GM18858 (cell line): ENCODE measurements at regions not wholly inside any gene's neighbourhood (a gene's known extent, or its start where the extent isn't known, plus 50 kb on each side); places are given as distances from the start of the nearest gene placed in this dataset.
"Not testable (repeated sequence)": the region's sequence is repeated elsewhere in the genome, so short reads cannot be mapped to it uniquely, and the experiment has no call there.

Experiments used
- ATAC-seq: cut with Tn5 transposase; IDR thresholded peaks from one replicate; pipeline ENCODE4 v1.9.1; 2021; ENCODE audit not compliant: unreplicated experiment

DNA sequence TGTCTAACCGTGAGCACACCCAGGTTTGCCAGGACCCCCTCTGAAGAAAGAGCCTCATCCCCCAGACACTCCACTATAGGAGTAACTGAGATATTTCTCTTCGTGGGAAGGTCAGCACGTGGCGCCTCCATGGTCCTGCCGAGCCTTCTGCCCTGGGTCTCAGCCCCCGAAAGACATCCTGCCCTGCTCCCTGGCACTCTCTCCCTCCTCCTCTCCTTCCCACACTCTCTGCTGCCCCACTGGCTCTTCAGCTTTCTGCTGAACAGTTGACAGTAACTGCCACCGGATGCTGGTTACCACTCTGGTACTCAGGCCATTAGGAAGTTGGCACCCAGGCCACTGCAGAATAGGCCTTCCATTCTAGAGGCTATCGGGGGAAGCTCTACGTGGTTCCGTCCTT is 185.2 kb downstream of the UACA start:
- ATAC-seq = no peak

DNA sequence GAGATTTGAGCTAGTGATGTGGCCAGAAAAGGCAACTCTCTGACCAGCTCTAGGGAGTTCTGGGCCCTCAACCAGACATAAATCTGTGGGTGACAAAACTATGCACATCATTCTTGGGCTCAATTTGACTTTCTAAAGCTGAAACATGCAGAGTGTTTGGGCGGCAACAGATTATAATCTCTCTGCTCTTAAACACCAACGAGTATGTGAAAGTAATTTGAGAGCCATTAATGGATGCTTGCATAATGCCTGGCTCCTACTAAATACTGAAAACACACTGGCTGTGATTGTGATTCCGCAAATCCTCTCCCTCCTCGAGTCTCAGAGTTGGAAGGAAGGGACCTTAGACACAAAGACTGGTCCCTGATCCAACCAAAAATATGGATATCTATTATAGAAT is 186.7 kb downstream of the UACA start:
- no peak for ATAC-seq

GRCh38 chr15:70576276-70576675 is 187.1 kb downstream of the UACA start:
- ATAC-seq = no peak

DNA sequence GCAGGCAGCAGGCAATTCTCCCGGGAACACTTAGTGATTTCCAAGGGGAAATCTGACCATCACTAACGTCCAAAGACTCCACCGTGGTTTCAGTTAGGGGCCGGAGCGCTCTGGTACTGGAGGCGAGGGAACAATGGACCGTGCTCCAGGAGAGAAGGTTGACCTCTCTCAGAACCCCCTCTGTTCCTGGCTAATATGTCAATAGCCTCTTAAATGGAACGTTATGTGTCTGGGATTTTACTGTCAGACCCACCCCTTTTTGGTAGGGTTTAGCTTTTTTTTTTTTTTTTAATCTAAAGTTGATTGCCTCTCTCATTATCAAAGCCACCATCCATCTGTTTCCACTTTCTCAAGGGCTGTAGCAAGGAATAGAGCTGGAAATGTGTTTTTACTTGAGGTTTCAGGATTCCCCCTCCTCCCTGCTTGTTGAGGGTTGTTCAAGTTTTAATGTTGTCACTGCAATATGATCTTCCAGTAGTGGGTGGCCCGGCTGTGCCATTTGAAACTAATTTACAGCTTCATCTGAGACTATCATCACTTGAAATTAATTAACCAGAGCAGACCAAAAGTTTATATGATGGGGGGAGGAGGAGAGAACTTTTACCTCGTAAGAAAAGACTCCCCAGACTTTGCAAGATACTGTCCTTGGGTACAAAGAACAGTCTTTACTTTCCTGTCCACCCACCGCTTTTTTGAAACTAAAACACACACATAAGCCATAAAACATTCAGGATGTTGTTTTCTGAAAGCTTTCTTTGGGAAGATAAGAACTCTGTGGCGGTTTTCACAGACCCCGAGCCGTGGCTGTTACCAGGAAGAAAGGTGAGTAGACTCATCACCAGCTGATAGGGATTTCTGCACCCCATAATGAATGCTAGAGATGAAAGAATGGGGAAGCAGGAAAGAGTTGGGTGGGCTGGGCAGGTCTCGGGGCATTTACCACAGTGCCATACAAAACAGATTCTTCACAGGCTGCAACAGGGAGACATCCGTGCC is 187.8 kb downstream of the UACA start:
- ATAC-seq = no peak

DNA sequence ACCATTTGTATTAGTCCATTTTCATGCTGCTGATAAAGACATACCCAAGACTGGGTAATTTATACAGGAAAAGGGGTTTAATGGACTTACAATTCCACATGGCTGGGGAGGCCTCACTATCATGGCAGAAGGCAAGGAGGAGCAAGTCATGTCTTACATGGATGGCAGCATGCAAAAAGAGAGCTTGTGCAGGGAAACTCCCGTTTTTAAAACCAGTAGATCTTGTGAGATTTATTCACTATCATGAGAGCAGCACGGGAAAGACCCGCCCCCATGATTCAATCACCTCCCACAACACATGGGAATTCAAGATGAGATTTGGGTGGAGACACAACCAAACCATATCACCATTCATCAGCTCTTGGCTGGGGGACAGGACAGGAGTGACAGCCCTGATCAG is 189.0 kb downstream of the UACA start:
- not testable (repeated sequence) for ATAC-seq

DNA sequence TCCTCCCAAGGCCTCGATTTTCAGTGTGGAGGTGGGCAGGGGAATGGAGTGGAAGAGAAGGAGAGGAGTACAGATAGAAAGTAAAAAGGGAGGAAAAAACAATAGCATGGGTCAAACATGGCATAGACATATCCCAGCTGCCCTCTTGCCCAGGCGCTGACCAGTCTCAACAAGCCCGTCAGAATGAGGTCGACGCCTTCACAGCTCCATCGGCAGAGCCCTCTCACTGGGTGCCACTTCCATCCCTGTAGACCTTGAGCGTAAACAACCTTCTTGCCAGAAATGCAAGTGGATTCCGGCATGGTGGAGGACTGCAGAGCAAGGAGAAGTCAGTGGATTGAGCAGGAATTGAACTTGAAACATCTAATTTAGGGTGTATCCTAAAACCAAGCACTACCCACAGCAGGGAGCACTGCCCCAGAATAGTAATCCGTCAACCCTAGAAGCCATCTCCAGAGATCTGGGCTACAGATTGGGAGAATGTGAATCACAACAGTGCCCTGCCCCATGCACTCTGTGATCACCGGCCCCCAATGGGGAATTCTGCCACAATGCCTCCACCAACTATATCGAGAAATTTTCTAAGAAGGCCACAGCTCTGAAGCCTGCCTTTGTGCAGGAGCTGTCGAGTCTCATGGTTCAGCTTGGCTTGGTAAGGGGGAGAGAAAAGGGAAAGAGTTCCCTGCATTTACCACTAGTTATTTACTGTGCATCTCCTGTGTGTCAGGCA is 190.1 kb downstream of the UACA start:
- no peak for ATAC-seq

- ATAC-seq = no peak
Observed at GRCh38 chr15:70569714-70570231, 193.6 kb downstream of the UACA start.

DNA sequence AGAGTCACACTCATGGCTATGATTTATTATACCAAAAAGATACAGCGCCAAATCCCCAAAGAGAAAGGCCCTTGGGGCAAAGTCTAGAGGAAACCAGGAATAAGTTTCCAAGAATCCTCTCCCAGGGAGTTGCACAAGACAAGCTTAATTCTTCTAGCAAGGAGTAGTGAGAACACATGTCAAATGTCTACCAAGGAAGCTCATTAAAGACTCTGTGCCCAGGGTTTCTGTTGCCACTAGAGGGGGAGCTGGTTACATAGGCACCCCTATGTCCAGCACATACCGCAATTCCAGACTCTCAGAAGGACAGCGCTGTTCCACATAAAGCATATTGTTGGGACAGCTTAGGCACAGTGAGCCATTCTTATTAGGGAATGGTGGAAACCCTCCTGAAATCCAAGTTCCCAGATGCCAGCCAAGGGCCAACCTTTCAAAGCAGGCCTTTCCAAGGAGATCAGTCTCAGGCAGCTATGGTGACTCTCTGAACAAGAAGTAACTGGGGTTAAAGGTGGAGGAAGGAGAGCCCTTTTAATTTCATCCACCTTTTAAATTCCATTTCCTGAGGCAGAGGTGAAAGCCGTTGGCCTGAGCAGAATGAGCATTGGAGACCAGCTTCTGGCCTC is 194.2 kb downstream of the UACA start:
- no peak for ATAC-seq

GRCh38 chr15:70566989-70567388 is 196.4 kb downstream of the UACA start:
- ATAC-seq = no peak

DNA sequence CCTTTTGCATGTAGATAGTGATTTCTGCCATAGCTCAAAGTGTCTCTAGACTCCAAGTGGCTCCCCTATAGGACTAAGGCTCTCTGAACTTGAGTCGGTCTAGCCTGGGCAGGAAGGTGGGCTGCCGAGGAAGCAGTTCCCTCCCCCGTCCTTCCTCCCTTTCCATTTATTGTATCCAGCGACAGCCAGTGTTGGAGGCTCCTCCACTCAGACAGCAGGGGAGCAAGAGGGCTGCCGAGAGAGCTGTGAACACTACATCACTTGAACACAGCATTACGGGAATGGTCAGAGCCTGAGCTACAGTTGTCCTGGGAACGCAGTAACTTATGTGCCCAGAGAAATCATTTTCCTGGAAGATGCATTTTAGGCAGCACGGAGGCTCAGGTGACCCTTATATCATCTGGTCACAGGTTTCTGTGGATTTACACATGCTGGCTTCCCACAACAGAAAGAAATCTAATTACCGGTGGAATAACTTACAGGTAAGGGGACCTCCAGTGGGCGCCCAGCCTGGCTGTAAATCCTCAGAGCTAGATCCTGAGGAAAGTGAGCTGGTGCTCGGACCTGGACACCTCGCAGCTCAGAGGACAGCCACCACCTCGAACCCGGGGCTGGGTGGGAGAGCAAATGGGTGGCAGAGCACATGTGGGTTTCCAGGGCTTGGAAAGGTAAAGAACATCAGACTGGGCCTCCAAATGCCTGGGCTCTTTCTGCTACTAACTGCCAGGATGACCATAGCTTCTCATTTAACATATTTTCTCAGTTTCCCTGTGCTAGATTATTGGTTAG is 197.1 kb downstream of the UACA start:
- ATAC-seq = no peak

DNA sequence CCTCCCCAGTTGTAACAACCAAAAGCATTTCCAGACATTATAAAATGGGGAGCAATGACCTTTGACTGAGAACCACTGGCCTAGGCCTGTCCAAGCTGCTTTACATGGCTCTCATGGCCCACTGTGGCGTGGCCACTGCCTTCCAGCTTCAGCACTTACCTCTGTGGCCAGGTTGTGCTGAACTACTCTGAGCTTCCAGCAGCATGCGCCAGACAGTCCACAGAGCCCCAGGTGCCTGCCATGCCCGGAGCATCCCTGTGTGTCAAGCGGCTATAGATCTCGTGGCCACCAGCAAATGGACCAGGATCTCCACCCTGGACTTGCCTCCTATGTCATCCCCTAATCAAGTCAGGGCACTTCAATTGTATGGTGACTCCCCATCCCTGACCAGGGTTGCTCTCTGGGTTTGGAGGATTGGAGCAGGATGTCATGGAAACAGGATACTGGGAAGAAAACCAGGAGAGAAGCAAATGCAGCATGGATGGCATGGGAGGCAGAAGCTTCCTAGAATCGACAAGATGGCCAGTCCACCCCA is 199.7 kb downstream of the UACA start:
- no peak for ATAC-seq

GRCh38 chr15:70562906-70563305 is 200.5 kb downstream of the UACA start:
- ATAC-seq = no peak

DNA sequence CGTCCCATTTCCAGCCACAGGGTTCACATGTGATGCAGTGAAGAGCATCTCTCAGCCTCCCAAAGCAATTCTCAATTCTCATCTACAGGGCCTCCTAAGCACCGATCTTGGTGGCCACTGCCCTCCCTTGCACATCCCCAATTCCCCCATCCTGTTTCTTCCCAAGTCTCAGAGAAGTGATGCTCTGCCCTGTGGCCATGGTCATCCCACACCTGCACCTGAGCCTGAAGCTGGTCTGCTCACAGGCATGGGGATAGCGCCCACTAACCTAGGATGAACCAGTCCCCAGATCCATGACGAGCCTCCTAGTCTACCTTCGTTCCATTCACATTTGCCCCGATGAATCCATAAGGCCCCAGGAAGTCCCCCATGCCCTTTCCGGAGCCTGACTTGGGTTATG is 201.5 kb downstream of the UACA start:
- no peak for ATAC-seq

- ATAC-seq = no peak
Observed at GRCh38 chr15:70560617-70561328, 202.6 kb downstream of the UACA start.

GRCh38 chr15:70559265-70560239 is 203.8 kb downstream of the UACA start:
- no peak for ATAC-seq

DNA sequence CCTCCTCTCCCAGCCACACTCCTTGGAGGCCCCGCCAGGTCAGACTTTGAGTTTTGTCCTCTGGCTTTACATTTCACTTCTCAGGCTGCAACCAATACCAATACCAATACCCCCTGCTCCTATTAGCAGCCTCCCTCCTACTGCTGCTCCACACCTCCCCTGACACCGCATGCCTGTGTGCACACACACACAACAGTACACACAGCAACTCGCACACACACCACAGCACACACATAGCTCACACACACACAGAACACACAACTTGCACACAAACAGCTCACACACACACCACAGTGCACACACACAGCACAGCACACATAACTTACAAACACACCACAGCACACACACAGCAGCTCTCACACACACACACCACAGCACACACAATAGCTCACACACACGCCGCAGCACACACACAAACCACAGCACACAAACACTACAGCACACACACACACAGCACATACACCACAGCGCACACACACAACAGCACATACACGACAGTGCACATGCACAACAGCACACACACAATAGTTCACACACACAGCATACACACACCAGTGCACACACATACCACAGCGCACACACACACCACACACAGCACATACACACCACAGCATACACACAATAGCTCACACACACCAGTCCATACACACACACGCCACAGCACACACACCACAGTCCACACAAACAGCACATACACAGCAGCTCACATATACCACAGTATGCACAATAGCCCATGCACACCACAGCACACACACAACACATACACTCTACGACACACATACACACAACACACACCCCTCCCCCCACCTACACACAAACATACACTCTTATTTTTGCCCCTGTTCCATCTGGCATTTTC is 204.7 kb downstream of the UACA start:
- ATAC-seq = no peak

- ATAC-seq = no peak
Observed at GRCh38 chr15:70557521-70558258, 205.7 kb downstream of the UACA start.
